NCI-H2107 treated with DMSO at 0.1 percent for 48 hours (cell line): ENCODE measurements at regions not wholly inside any gene's neighbourhood (a gene's known extent, or its start where the extent isn't known, plus 50 kb on each side); places are given as distances from the start of the nearest gene placed in this dataset.
"Not testable (repeated sequence)": the region's sequence is repeated elsewhere in the genome, so short reads cannot be mapped to it uniquely, and the experiment has no call there.

Experiments used
- DNase-seq: peaks from one replicate; lab custom pipeline; 2025; ENCODE audit not compliant: unreplicated experiment; lab: John Stamatoyannopoulos, UW

DNA sequence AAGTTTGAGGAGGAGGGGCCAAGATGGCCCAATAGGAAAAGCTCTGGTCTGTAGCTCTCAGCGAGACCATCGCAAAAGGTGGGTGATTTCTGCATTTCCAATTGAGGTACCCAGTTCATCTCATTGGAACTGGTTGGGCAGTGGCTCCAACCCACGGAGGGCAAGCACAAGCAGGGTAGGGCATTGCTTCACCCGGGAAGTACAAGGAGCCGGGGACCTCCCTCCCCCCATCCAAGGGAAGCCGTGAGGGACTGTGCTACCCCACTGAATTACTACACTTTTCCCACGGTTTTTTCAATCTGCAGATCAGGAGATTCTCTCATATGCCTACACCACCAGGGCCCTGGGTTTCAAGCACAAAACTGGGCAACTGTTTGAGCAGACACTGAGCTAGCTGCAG lies 58.0 kb upstream of the EFCAB3 start:
- DNase-seq, result no peak

GRCh38 chr17:62321451-62321850 lies 58.9 kb upstream of the EFCAB3 start:
- no peak for DNase-seq

GRCh38 chr17:62319846-62320245 lies 60.5 kb upstream of the EFCAB3 start:
- DNase-seq, result no peak

DNA sequence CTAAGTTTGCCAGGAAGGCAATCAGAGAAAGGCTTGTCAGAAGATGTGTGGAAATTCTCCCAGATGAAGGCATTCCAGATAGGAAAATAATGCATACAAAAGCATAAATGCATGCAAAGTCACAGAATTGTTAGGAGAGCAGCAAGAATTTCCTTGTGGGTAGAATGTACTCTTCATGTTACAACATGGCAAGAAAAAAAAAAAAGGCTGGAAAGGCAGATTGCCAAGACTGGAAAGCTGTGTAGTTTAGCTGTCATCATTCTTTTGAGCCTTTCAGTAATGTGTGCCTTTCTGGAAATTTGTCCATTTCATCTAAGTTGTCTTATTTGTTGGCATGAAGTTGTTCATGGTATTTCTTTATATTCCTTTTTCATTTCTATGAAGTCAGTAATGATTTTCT lies 71.0 kb upstream of the EFCAB3 start:
- no peak for DNase-seq

GRCh38 chr17:62307196-62307595 lies 73.2 kb upstream of the EFCAB3 start:
- DNase-seq, result no peak

DNA sequence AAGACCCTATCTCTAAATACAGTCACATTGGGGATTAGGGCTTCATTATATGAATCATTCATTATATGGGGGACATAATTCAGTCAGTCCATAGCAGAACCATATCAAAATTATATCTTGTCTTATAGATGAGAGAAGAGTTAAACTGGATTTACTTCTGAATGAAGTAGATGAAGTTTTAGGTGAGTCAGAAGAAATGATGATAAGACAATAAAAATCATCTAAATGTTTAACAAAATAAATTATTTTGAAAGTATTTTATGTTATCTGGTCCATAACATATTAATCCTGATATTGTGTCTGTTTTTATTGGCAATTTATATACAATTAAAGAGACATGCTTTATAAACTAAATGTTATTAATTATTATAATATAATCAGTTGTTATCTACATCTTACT lies 76.9 kb upstream of the EFCAB3 start:
- DNase-seq, result no peak

DNA sequence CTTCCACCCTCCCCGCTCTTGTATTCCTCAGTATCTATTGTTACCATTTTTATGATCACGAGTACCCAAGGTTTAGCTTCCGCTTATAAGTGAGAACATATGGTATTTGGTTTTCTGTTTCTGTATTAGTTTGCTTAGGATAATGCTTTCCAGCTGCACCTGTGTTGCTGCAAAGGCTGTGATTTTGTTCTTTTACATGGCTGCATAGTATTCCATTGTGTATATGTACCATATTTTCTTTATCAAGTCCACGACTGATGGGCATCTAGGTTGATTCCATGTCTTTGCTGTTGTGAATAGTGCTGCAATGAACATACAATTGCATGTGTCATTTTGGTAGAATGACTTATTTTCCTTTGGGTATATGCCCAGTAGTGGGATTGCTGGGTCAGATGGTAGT lies 79.7 kb upstream of the EFCAB3 start:
- DNase-seq, result no peak

- DNase-seq, result not testable (repeated sequence)
These were observed 105.1 kb upstream of the EFCAB3 start for GRCh38 chr17:62275290-62275689.

DNA sequence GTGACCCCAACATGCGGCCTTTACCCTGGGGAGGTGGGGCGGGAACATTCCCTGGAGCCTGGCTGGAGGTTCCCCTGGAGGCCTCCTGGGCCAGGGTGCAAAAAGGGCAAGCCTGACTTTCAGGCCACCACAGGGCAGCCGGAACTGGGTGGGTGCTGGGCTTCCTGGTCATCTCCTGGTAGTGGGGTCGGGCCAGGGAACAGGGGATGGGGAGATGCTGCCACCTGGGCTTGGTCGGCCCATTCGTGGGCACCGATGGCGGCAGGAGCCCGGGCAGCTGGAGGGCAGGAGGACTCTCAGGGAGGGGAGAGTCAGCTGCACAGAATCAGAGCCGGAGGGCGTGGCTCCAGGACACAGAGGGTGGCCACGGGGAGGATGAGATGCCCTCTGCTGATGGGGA lies 112.0 kb upstream of the EFCAB3 start:
- not testable (repeated sequence) for DNase-seq

GRCh38 chr17:62264974-62265373 lies 115.4 kb upstream of the EFCAB3 start:
- DNase-seq, result not testable (repeated sequence)

- not testable (repeated sequence) for DNase-seq
These were observed 124.6 kb upstream of the EFCAB3 start for GRCh38 chr17:62255791-62256190.

- not testable (repeated sequence) for DNase-seq
These were observed 138.3 kb upstream of the EFCAB3 start for GRCh38 chr17:62242076-62242475.

DNA sequence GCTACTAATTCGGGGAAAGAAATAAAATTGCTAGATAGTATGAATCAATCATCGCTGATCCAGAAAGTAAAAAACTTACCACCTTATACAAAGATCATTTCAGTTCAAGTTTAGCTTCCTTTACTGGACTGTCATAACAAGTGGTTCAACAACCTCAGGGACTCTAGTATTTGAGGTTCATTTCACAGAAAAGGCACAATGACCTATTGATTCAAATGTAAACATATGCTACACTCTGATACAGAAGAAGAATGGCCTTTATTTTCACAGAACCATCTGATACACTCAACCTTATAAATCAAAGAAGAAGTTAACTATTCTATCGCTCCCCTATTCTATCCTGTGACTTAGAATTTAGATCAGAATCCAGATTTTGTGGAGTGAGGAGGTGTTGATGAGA lies 140.8 kb upstream of the EFCAB3 start:
- DNase-seq, result not testable (repeated sequence)

- DNase-seq, result not testable (repeated sequence)
These were observed 141.6 kb upstream of the EFCAB3 start for GRCh38 chr17:62238551-62239338.

- DNase-seq, result not testable (repeated sequence)
These were observed 146.4 kb upstream of the EFCAB3 start for GRCh38 chr17:62233822-62234481.

DNA sequence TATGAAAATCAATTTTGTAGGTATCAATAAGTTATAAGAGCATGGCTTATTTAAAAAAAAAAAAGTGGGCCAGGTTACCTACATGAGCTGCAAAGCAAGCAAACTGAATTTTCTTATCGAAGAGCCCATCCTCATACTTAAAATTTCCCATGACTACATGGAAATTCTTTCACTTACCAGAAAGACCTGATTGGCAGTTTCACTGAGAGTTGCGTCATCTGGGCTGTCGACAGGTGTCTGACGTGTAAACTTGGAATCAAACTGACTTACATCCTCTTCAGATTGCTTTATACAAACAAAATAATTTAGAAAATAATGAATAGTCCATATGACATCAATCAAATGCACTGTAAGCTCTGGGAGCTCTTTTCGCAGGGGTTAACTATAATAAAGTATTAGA lies 149.1 kb upstream of the EFCAB3 start:
- DNase-seq, result not testable (repeated sequence)

DNA sequence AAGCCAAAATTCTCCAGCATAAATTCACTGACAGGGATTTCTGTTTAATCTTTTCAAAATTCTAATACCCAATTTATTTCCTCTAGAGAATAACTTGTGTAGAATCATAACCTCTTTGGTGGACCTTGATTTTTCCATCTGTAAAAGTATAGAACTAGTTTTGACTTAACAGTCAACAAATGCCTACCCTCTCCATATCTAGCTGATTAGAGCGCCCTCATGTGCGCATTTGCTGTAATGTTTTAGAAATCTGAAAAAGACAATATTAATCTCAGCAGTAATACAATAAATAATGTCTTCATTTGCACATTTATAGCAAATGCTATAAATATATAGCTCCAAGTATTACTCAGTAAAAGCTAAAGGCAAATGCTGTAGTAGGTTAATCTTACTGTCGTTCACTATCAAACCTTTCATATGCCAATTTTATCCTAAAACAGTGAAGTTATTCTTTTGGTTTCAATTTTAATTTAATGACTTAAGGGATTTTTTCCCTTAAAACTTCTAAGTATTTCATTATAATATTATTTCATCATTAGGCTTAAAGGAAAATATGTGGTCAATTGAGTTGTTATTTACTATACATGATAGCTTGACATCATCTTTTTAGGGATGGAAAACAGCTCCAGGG lies 153.6 kb upstream of the EFCAB3 start:
- DNase-seq, result not testable (repeated sequence)

DNA sequence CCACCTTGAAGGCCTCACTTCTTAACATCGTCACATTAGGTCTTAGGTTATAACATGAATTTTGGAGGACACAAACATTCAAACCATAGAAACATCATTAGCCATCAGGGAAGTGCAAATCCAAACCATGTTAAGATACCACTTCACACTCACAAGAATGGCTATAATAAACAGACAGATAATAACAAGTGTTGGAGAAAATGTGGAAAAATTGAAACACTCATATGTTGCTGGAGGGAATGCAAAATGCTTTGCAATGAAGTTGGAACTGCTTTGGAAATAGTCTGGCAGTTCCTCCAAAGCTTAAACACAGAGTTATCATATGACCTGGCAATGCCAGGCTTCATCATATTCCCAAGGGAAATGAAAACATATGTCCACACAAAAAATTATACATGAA lies 156.8 kb upstream of the EFCAB3 start:
- DNase-seq, result not testable (repeated sequence)

- DNase-seq, result no peak
These were observed 154.3 kb upstream of the MED13 start for GRCh38 chr17:62219221-62219899.

GRCh38 chr17:62216847-62217246 lies 151.8 kb upstream of the MED13 start:
- no peak for DNase-seq

DNA sequence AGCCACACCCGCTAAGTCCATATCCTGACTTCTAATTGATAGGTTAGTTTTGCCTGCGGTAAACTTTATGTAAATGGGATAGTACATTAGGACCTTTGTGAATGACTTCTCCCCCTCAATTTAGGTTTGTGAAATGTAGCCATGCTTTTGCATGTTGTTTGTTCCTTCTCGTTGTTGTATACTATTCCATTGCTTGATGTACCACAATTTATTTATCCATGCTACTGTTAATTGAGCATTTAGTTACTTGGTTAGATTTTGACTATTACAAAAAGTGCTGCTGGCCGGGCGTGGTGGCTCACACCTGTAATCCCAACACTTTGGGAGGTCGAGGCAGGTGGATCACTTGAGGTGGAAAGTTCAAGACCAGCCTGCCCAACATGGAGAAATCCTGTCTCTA lies 150.8 kb upstream of the MED13 start:
- not testable (repeated sequence) for DNase-seq
